ENCODE measurements at regions not wholly inside any gene's neighbourhood (a gene's known extent, or its start where the extent isn't known, plus 50 kb on each side); places are given as distances from the start of the nearest gene placed in this dataset.

GRCh38 chr2:19540739-19541525 is 182.5 kb upstream of the OSR1 start:
- DNase-seq: no peak

DNA sequence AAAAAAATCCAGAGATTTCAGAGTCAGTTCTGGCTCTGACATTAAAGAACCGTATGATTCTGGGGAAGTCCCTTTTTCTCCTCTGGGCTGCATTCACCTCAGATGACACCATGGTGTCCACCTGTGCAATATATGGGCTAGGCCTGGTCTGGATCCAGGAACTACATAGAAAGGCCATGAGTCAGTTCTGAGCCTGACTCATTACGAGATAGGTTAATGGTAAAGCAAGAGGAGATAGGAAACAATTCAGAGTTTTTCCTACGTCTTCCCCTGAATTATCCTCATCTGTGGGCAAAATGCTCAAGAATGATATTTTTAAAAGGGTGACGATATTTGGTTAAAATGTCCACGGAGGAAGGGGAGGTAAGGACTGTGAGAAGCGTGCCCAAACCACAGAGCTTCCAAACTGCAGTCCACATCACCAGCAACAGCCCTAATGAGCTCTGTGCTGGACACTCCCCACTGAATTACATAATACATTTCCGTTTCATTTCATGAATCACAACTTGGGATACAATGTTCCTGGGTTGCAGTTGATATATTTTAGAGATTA is 180.1 kb upstream of the OSR1 start:
- DNase-seq: no peak

GRCh38 chr2:19536136-19536535 is 177.7 kb upstream of the OSR1 start:
- no peak for DNase-seq

DNA sequence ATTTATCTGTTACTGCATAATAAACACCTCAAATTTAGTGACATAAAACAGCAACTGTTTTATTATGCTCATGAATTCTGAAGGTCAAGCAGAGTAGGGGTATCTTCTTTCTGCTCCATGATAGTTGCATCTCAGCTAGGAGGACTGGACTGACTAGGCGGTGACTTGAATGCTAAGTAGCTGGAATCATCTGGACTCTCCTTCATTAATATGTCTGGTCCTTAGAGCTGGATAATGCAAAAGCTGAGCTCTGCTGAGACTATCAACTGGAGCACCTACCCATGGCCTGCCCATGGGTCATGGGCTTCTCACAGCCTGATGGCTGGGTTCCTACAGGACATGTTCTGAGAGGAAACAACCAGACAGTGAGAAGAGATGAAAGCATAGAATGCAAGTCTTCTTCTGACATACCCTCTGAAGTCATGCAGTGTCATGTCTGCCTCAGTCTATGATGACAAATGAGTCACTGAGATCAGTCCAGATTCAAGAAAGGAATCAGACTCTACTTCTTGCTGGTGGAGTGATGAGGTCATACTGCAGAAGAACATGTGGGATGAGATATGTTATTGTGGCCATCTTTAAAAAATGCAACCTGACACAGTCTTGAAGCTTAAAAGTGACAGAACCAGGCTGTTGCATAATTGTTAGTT is 174.2 kb upstream of the OSR1 start:
- DNase-seq: no peak

DNA sequence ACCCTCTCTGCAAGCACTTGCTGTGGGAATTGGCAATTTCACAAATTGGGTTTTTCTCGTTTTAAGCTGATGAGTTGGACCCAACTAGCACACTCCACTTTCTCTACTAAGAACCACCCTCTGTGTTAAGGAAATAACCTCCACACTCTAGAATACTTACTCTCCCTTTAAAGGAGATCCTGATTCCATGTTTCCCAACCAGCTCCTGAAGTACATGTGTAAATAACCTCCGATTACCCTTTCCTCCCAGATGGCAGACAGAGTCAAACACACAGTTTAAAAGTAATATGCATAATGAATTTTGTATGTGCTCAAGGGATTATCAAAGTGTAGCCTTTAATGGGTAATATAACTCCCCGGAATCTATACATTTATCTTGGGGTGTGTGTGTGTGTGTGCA is 171.3 kb upstream of the OSR1 start:
- no peak for DNase-seq

DNA sequence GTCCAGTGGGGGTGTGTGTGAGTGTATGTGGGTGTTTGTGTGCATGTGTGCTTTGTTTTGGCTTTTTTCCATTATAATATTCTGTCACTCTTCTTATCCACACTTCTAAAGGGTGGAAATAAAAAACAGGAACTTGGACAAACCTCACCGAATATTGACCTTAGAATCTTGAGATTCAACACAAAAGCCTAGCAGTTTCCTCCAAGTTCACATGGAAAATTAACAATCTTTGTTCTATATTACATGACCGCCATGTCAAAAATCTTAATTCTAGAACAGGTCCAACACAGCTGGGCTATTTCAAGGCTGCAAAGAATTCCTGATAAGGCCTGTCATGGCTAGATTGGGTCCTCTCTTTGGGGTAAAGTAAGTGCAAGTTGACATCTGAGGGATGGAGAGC is 169.3 kb upstream of the OSR1 start:
- DNase-seq: no peak

GRCh38 chr2:19525313-19525712 is 166.9 kb upstream of the OSR1 start:
- DNase-seq: no peak

DNA sequence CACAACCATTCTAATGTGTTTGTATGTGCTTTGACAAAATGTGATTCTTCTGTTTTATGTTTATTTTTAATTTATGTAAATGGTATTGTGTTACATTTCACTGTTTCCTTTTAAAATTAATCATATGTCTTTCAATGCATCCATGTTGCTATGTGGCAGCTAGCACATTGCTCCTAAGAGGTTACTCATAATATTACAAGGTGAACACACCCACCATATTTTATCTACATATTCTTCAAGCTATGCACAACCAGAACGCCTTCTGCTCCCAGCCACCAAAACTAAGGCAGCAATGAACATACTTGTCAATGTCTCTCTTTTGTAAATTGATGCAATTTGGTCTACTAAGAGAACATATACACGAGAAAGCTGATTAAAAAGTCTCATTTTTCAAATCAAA is 160.6 kb upstream of the OSR1 start:
- DNase-seq: no peak

DNA sequence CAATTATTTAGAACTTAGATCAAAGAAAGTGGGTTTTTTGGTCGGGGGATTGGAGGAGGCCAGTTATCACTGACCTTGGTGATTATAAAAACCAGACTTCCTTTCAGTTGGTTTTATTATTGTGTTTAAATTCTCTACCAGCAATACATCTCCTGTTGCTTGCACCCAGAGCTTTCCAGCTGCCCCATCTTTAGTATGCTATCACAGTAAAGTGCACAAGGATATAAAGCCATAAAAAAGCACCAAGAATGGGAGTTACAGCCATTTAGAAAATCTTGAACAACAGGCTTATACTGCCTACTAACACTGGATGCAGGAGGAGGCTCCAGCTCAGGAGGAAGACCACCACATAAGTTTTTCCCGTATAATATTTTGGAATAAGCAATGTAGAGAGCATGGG is 148.7 kb upstream of the OSR1 start:
- DNase-seq: no peak

GRCh38 chr2:19505199-19506136 is 147.0 kb upstream of the OSR1 start:
- DNase-seq: no peak

GRCh38 chr2:19504400-19505198 is 146.2 kb upstream of the OSR1 start:
- no peak for DNase-seq

DNA sequence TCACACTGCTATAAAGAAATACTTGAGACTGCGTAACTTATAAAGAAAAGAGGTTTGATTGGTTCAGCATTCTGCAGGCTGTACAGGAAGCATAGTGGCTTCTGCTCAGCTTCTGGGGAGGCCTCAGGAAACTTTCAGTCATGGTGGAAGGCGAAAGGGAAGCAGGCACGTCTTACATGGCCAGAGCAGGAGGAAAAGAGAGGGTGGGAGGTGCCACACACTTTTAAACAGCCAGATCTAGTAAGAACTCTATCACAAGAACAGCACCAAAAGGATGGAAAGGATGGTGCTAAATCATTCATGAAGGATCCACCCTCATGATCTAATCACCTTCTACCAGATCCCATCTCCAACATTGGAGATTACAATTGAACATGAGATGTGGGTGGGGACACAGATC is 145.5 kb upstream of the OSR1 start:
- no peak for DNase-seq

- no peak for DNase-seq
These were observed 145.0 kb upstream of the OSR1 start for GRCh38 chr2:19503406-19503805.

GRCh38 chr2:19500126-19500525 is 141.7 kb upstream of the OSR1 start:
- DNase-seq: no peak

DNA sequence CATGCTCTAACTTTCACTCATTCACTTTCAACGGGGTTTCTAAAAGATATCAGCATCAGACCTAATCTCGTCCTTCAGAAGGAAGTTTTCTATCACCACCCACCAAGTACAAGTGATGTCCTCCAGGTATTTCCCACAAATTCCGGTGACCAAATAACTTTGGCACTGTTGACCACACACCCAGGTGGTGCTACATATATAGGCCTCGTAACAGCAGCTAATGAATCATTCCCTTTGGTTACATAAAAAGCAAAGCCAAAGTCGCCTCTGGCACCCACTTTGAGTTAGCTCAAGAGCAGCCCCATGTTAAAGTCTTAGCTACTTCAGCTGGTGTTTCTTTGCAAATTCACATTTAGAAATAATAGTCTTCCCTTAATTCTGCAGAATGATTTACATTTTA is 138.2 kb upstream of the OSR1 start:
- DNase-seq: no peak

- no peak for DNase-seq
These were observed 135.8 kb upstream of the OSR1 start for GRCh38 chr2:19494241-19494640.

GRCh38 chr2:19491796-19492195 is 133.4 kb upstream of the OSR1 start:
- DNase-seq: no peak

- DNase-seq: no peak
These were observed 132.5 kb upstream of the OSR1 start for GRCh38 chr2:19490846-19491435.

- DNase-seq: peak; percentile 79
These were observed 129.7 kb upstream of the OSR1 start for GRCh38 chr2:19488009-19488691.

GRCh38 chr2:19484736-19485135 is 126.3 kb upstream of the OSR1 start:
- no peak for DNase-seq

GRCh38 chr2:19480673-19481072 is 122.2 kb upstream of the OSR1 start:
- DNase-seq: no peak
